Kasumi-1 (cell line): ENCODE measurements at regions not wholly inside any gene's neighbourhood (a gene's known extent, or its start where the extent isn't known, plus 50 kb on each side); places are given as distances from the start of the nearest gene placed in this dataset.
A peak's percentile ranks its signal among the peaks of the same experiment; 100 is the strongest.
"Not testable (repeated sequence)": the region's sequence is repeated elsewhere in the genome, so short reads cannot be mapped to it uniquely, and the experiment has no call there.

Source experiments
- DNase-seq, 2 experiments: peaks; one replicate each; lab custom pipeline; 2025; lab: John Stamatoyannopoulos, UW

DNA sequence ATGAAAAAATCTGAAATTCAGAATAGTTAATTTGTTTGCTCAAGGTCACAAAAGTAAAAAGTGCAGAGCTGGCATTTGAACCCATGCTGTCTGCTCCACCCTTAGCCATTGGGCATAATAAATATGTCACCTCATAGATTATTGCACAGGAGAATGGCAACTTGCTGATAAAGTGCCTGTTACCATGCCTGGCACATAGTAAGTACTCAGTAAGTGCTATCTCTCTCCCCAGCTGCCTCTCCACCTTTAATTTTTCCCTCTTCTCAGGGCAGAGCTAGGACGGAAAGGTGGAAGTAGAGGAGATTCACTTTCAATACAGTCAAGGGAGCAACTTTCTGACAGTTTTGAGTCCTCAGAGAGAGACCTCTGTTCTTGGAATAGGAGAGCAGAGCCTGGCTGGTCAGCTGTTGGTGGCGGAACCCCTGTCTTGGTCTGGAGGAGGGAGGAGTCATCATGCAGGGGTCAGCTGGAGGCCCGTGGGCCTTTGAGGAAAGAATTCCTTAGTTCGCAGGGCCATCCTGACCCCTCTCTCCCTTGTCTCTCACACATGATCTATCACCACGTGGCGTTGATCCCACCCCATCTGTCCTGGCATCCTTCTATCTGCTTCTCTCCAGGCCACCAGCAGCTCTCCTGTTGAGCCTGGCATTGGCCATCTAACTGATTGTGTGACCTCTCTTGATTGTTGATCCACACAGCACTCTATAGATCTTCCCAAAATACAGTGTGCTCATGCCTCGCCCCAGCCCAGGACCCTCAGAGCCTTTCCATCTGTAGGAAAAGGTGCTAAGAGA is 149.3 kb downstream of the RPLP1 start:
- no peak for DNase-seq

DNA sequence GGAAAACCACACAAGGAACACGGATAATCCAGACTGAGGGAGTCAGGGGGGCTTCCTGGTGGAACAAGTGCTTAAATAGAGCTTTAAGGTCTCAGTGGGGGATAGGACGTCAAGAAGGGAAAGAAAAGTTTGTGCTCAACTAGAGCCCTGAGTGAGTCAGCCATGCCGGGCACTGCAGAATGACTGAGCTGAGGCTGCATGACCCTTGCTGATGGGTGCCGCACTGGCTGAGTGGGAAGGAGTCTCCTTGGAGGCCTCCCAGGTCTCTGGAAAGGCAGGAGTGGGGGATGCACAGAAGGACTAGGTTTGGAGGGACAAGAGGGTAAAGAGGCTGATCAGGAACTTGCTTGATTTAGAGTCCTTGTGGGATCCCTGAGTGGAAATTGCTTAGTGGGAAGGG is 150.3 kb downstream of the RPLP1 start:
- no peak for DNase-seq

DNA sequence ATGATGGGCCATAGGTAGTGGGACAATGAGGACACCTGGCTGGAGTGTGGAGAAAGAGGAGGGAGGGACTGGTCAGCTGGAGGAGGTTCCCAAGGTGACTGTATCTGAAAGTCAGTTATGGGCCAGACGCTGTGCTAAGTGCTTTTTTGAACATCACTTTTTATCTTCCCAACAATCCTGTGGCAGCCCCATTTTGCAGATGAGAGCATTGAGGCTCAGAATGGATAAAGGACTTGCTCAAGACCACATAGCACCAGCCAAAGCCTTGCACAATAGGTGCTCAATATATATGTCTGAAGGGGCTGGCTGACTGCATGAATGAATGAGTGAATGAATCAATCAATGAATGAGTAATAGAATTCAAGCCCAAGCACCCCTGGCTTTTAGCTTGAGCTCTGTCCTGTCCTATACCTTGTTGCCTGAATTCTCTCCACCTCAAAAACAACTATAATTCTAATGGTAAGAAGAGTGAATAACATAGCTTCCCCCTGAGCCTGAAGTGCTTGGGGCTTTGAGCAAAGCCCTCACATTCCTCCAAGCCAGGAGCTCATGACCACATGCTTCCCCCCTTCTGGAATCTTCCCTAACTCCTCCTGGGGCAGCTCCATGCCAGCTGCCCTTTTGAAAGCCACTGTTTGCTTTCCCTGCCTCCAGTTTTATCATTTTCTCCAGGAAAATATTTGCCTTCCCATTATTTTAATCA is 150.9 kb downstream of the RPLP1 start:
- DNase-seq = no peak

DNA sequence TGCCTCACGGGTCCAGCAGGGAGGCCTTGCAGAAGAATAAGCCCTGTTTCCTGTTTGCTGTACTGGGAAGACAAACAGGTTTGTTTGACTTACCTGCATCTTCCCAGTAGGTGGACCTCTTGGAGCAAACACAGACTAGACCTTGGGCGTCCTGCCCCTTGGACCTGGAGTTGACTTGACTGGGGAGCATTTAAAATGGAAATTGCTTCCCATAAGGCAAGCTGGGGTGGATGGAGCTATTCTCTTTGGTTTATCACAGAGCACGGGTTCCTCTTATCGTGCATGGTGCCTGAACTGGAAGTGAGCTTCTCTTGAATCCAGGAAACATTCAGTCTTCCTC is 151.4 kb downstream of the RPLP1 start:
- DNase-seq = peak in 1 of 2 experiments; percentile 2

DNA sequence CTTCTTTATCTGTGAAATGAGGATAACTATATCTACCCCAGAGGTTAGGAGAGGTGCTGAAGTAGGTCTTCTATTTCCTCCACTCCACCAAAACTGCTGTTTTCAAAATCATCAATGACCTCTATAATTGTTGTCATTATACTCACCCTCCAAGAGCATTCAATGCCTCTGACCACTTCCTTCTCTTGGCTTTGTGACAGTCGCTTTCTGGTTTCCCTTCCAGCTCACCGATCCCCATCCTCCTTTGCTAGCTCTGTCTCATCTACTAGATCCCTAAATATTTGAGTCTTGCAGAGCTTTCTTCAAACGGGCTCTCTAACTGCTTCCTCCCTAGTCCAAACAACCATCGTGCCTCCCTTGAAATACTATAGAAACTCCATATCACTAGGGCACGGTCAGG is 153.5 kb downstream of the RPLP1 start:
- peak in 1 of 2 experiments; percentile 8 for DNase-seq

DNA sequence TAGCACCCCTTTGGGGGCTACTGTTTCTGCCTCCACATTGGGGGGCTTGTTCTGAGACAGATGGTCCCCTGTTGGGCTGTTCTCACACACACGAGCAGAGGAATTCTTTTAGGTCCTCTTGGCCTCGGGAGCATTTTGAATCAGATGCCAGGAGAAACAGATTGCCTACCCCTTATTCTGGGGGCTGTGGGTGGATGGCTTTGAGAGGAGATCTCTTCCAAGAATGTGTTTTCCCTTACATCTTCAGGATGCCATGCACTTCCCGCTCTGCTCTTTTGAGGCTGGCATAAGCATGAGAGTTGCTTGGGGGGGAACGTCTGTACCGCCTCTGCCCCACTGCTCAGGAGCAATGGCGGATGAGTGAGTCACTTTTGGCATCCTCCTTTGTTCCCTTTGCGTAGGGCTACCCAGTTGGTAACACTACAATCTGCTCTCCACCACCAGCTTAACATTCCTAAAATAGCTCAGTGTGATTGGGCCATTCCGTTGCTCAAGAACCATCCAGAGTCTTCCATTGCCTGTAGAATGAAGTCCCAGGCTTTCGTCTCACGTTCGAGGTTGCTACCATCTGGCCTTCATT is 154.4 kb downstream of the RPLP1 start:
- DNase-seq = no peak

DNA sequence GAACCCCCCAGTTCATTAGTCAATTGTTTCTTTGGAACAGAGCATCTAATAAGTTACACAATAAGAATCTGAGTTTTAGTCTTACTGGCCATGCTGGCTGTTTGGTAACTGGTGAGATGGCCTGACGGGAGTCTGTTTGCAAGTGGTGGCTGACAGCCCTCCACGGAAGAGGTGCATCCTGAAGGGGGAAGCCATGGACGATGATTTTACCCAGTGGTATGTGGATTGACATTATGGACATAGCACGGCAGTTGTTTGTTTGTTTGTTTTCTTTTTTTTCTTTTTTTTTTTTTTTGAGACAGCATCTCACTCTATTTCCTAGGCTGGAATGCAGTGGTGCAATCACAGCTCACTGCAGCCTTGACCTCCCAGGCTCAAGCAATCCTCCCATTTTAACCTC is 156.0 kb downstream of the RPLP1 start:
- no peak for DNase-seq

DNA sequence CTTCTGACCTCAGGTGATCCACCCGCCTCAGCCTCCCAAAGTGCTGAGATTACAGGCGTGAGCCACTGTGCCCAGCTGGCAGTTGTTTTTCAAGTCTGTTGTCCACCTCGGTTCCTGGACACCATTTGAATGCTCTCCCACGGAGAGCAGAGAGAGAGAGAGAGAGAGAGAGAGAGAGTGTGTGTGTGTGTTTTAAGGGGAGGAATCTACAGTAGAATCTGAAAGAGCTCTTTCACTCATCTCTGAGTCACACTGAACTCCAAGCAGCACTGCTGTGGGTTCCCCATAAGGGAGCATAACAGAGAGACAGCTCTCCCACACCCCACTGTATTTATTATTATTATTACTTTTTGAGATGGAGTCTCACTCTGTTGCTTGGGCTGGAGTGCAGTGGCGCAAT is 156.6 kb downstream of the RPLP1 start:
- no peak for DNase-seq

DNA sequence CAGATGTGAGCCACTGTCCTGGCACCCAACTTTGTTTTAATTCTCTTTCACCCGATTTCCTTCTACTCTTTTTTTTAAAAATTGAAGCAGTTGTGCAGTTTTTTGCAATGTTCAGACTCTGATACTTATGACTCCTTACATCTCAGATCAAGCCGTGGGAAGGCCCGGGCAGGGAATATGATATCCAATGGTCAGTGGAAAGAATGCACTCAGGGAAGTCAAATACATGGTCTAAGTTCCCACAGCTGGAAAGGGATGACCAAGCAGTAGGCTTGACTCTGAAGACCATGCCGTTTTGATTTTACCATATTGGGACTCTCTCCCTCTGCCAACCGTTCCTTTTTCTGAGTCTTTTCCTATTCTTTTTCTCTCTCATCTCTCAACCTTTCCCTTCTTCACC is 157.2 kb downstream of the RPLP1 start:
- no peak for DNase-seq

DNA sequence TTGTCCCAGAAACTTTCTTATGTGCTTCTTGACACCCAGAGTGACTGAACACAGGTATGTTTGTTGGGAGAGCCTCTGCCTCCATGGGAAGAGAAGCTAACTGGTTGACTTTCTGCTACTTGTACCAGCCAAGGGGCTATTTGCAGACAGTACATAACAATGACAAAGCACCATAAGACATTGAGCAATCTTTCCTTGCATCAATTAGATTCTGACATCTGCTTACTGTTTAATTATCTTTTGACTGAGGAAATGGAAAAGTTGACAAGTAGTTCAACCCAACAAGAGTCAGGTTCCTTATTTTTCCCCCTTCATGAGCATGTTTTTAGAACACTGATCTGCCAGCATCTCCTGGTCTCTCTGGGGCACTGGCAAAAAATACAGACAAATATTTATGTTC is 157.7 kb downstream of the RPLP1 start:
- no peak for DNase-seq

DNA sequence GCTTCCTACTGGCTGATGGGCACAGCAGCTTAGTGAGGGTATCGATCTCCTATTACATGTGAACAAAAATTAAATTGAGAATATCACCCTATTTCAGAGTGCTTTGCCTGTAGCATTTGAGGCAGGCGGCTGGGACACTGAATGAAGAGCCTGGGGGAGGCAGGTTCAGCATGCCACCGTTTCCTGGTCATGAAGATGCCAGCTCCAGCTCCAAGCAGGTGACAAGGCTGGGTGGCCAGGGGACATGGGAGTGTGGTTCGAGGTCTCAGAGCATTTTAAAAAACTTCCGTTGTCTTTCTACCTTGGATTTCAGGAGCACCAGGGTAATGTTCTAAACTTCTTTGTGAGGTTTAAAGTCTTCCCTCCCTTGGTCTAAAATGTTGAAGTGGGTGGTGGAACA is 158.2 kb downstream of the RPLP1 start:
- DNase-seq = no peak

DNA sequence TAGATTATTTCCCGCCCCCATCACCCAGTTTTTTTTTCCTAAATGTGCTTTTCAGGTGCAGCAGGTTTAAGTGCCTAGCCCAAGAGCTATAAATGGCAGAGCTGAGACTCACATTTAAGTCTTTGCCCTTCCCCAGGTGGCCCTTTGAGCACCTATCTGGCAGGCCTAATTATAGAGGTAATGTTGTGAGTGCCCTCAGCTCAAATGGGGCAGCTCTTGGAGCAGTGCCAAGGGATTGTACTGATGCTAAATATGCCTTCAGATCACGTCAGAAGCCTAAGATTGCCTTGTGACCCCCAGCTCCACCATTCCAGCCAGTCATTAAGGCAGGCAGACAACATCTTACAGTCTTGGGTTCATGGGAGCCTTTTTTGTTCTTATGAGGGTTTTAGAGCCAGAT is 159.5 kb downstream of the RPLP1 start:
- DNase-seq = no peak

DNA sequence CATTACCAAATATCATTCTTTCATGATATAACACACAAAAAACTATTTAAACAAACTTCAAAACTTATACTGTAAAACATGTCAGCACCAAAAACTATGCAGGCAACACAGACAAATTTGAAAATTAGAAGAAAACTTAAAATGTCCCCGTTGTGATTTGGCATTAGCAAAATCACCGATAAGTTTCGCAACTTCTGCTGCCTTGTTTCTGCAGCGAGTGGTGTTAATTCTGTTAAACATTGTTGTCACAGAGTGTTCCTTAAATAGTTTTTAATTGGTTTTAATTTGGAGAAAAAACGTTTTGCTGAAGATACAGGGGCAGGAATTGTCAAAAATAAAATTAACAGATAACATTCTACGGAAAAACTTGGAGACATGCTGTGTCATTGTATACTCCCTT is 160.6 kb downstream of the RPLP1 start:
- DNase-seq = no peak

DNA sequence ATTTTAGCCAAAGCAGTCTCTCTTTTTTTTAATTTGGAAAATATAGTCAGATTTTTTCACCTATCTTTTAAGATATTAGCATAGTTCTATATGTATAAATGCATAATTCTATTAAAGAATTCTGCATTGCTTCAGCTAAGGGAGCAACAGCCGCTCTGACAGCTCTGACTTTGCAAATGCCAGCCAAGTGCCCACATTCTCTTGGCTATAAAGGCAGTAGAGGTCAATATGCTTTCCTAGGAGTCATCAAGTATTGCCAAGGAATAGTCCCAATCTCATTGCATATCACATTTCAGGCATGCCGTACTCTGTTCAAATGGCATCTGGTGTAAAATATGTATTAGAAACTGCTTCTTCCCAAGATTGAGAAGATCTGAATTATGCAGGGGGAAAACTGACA is 161.4 kb downstream of the RPLP1 start:
- DNase-seq = no peak

DNA sequence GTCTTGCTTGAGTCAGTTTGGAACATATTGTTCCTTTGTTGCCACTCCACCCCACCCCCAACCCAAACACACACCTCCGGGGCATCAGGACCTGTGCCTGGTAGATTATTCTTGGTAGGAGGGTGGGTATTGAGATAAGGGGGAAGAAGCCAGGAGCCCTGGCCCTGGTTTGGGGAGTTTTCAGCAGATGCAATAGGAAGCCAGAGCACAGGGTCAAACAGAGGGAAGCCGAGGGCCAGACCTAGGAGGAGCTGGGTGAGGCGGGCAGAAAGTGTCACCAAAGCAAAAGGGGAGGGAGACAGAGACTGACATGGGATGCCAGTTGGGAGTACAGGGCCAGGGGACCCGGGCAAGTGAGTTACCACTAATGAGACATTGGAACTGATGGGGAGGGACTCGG is 163.1 kb downstream of the RPLP1 start:
- DNase-seq = no peak

DNA sequence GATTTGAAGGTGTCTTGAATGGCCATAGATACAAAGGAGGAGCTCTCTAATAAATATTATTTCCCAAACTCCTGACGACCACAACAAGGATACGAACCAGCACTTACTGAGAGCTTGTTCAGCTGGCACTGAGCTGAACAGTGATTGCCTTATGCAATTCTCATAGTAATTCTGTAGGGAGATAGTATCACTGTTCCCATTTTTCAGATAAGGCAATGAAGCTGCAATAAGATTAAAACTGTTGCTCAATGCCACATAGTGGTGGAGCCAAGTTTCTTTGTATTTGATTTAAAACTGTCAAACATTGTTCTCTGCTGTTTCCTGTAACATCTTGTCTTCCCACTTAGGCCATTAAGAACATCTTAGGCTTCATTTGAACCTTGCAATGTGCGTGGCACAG is 163.9 kb downstream of the RPLP1 start:
- no peak for DNase-seq

DNA sequence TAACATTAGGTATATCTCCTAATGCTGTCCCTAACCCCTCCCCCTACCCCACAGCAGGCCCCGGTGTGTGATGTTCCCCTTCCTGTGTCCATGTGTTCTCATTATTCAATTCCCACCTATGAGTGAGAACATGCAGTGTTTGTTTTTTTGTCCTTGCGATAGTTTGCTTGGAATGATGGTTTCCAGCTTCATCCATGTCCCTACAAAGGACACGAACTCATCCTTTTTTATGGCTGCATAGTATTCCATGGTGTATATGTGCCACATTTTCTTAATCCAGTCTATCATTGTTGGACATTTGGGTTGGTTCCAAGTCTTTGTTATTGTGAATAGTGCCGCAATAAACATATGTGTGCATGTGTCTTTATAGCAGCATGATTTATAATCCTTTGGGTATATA is 164.5 kb downstream of the RPLP1 start:
- not testable (repeated sequence) for DNase-seq

DNA sequence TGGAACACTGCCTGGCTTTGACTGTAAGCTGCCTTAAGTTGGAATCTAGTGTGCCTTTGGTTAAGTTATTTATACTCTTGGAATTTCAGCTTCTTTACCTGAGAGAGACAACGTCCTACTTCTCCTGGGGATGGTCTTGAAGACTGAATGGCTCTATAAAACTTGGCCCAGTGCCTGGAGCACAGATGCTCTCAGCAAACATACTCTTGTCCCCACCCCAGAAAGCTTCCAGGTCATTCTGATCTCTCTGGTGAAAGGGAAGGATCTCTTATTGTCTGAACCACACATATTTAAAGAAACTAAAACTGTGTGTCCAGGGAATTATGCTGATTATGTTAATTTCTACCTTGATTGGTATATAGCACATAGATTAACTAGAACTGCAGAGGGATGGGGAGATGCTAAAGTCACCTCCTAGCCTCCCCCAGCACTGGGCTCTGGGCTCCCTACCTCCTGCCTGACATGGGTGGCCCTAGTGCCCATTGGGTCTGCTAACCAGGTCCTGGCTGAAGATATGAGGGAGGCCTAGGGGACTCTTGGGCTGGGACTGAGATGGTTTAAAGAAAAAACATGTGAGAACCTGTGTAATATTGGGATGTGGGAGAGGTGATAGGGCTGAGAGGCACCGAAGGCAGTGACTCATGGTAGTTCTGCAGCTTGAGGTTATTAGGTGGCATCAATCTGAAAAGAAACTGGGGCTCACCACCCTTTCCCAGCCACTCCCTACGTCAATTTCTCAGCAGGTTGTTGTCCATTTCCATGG is 171.0 kb downstream of the RPLP1 start:
- DNase-seq = no peak

DNA sequence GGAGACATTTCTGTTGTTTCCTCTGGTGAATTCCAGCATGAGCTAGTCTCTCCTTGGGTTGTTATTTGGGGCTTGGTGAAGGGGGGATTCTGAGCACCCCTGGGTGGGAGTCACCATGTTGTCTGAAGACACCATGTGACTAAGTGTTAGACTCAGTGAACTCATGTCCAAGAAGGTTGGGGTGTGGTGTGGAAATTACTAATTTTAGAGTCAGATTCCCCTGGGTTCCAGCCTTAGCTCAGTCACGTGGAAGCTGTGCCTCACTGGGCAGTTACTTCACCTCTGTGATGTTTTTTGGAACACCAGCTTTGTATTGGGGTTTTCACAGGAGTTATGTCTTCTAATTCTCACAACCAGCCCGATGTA is 171.5 kb downstream of the RPLP1 start:
- DNase-seq = no peak

DNA sequence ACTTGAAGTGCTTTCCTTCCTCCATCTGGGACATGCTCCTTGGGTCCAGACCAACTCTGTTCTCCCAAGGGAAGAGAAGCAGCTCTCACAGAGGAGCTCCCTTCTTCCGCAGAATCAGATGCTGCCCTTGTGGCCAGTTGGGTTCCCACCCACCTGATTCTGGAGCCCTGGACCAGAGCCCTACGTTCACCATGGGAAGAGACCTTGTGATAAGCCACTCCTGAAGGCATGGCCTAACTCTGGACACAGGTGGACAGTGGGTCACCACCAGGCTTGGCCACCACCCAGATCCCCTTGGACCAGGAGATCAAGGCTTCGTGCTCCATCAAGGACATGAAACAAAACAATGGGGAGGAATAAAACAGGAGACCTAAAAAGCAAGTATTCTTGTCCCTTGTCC is 172.2 kb downstream of the RPLP1 start:
- DNase-seq = no peak

DNA sequence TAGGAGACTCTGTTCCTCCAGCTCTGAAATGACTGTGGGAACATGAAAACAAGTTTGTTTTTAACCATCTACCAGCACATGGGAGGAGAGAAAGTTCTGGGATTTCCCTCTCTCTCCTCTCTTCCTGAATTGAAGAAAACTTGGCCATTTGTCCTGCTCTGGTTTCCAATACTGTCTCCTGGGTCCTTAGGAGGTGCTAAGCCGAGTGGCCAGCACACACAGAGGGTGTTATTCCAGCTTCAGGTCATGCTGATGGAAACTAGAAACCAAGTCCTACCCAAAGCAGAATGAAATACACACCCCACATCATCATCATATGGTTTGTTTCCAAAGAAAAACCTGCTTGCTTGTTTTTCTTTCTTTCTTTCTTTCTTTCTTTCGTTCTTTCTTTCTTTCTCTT is 172.7 kb downstream of the RPLP1 start:
- no peak for DNase-seq

DNA sequence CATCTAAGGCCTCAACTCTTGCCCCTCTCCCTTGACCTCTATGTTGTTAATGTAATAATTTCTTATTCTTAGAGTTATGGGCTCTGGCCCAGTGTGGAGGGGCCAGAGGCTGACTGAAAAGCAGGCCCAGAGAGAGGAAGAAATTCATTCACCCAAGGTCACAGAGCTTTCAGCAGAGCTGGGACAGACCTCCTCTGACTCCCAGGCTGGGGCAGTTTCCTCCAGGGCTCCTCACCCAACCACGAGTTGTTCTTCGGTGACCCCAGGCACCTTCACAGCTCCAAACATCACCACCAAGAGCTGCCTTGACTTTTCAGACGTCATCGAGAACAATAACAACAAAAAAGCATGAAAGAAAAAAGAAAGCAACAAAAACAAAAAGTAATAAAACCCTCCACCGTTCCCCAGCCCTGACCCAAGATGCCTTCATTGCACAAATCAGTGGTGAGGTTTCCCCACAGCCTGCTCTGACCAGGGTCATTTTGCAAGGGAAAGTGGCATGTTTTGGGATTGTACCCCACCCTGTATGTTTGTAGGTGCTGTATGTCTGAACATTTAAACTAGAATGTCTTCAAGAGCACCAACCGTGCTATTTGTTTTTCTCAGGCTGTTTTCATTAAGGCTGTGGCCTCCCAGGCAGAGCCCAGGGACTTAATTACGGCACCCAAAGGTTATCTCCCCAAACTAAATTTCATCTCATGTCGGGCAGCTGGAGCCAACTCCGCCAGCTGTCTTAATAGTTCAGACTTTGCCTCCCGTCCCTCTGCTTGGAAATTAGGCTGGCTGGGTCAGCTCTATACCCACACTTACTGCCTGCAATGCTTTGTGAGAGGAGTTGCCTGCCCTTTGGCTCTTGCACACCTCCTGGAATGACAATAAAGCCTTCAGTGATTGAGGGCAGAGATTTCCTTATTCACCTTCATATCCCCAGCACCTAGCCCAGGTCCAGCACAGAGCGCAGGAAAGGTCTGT is 173.8 kb downstream of the RPLP1 start:
- no peak for DNase-seq
